GM20431 (cell line): ENCODE measurements at regions not wholly inside any gene's neighbourhood (a gene's known extent, or its start where the extent isn't known, plus 50 kb on each side); places are given as distances from the start of the nearest gene placed in this dataset.
"Not testable (repeated sequence)": the region's sequence is repeated elsewhere in the genome, so short reads cannot be mapped to it uniquely, and the experiment has no call there.

Source experiments
- in situ Hi-C: fragments of 300-500 bp; cut with MseI, MboI; formaldehyde crosslinking; loops from one replicate; pipeline ENCODE4 v1.15.0; 2020; ENCODE audit warnings: low sequenced_read_pairs; ENCODE audit not compliant: unreplicated experiment

GRCh38 chr1:14318830-14319229, 279.7 kb upstream of the KAZN start:
- in situ Hi-C loops, result no loop called here

- in situ Hi-C loops, result no loop called here
Observed at GRCh38 chr1:14320518-14320917, 278.0 kb upstream of the KAZN start.

- in situ Hi-C loops, result no loop called here
Observed at GRCh38 chr1:14320986-14321385, 277.5 kb upstream of the KAZN start.

- in situ Hi-C loops, result no loop called here
Observed at GRCh38 chr1:14321422-14321821, 277.1 kb upstream of the KAZN start.

GRCh38 chr1:14323568-14324247, 274.8 kb upstream of the KAZN start:
- in situ Hi-C loops, result no loop called here

- in situ Hi-C loops, result no loop called here
Observed at GRCh38 chr1:14324248-14324630, 274.2 kb upstream of the KAZN start.

GRCh38 chr1:14326857-14327256, 271.6 kb upstream of the KAZN start:
- in situ Hi-C loops, result no loop called here

- in situ Hi-C loops, result no loop called here
Observed at GRCh38 chr1:14328685-14329084, 269.8 kb upstream of the KAZN start.

GRCh38 chr1:14332158-14332557, 266.3 kb upstream of the KAZN start:
- in situ Hi-C loops, result no loop called here

- in situ Hi-C loops, result no loop called here
Observed at GRCh38 chr1:14334336-14335176, 263.9 kb upstream of the KAZN start.

- in situ Hi-C loops, result no loop called here
Observed at GRCh38 chr1:14338509-14338908, 260.0 kb upstream of the KAZN start.

GRCh38 chr1:14339288-14339687, 259.2 kb upstream of the KAZN start:
- in situ Hi-C loops, result no loop called here

GRCh38 chr1:14340002-14340785, 258.3 kb upstream of the KAZN start:
- in situ Hi-C loops, result no loop called here

- in situ Hi-C loops, result no loop called here
Observed at GRCh38 chr1:14341147-14341546, 257.3 kb upstream of the KAZN start.

GRCh38 chr1:14345946-14346550, 252.4 kb upstream of the KAZN start:
- in situ Hi-C loops, result no loop called here

GRCh38 chr1:14347186-14347585, 251.3 kb upstream of the KAZN start:
- in situ Hi-C loops, result no loop called here

- in situ Hi-C loops, result no loop called here
Observed at GRCh38 chr1:14347776-14348175, 250.7 kb upstream of the KAZN start.

GRCh38 chr1:14350197-14350596, 248.3 kb upstream of the KAZN start:
- in situ Hi-C loops, result no loop called here

- in situ Hi-C loops, result no loop called here
Observed at GRCh38 chr1:14352897-14353296, 245.6 kb upstream of the KAZN start.

GRCh38 chr1:14361005-14361404, 237.5 kb upstream of the KAZN start:
- in situ Hi-C loops, result not testable (repeated sequence)
